GM06990 (cell line): ENCODE measurements at regions not wholly inside any gene's neighbourhood (a gene's known extent, or its start where the extent isn't known, plus 50 kb on each side); places are given as distances from the start of the nearest gene placed in this dataset.
"Not testable (repeated sequence)": the region's sequence is repeated elsewhere in the genome, so short reads cannot be mapped to it uniquely, and the experiment has no call there.

Experiments used
- DNase-seq: peaks from one replicate; pipeline ENCODE4 v3.0.0-alpha.2; 2011; ENCODE audit not compliant: insufficient read length; ENCODE audit errors: extremely low read depth
- H3K27me3 ChIP-seq: replicated peaks from 2 replicates; pipeline ENCODE4 v1.6.0; 2011; ENCODE audit warnings: low read length; ENCODE audit not compliant: control insufficient read depth, insufficient read depth
- H3K36me3 ChIP-seq: 2 replicates; pipeline ENCODE4 v1.5.1; 2011; ENCODE audit warnings: low read length; ENCODE audit not compliant: control insufficient read depth, insufficient read depth
- H3K4me3 ChIP-seq: replicated peaks from 2 replicates; pipeline ENCODE4 v1.5.1; 2011; ENCODE audit warnings: low read depth, mild to moderate bottlenecking, control low read depth, low read length
- TF ChIP-seq, protein P1 (sequence below): IDR thresholded peaks from 2 replicates; pipeline ENCODE4 v1.5.1; 2011; ENCODE audit warnings: low read length, control low read depth, mild to moderate bottlenecking, inconsistent platforms; ENCODE audit not compliant: insufficient read depth, poor library complexity, severe bottlenecking

DNA sequence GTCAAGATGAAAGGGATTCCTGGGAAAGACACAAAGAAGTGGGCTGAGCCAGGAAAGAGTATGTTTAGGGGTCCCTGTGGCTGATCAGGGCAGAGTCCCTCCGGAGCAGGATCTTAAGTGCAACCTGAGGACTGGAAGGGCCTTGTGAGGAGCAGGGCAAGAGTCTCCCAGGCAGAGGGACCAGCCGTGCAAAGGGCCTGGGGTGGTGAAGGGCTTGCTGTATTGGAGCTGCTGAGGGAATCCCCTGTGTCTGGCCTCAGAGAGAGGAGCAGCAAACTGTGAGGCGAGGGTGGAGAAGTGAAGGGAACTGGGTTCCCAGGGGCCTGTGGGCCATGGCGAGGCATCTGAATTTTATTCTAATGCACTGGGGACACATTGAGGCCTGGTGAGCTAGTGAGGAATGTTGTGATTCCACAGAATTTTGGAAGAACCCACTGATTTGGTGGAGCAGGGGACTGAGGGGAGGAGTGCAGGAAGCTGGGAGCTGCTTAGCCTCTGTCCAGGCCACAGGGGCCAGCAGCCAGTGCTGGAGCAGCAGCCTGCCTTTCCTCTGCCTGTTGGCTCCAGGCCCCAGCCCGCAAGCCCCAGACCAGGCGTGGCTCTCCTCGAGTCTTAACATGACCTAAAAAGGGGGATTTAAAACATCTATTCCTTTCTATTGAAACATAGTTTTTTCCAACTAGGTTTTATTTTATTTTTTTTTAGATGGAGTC, 138.4 kb upstream of the IGFBP3 start:
- H3K27me3 ChIP-seq, result no peaks in the 10 kb centered on the region
- TF ChIP-seq, protein P1, sequence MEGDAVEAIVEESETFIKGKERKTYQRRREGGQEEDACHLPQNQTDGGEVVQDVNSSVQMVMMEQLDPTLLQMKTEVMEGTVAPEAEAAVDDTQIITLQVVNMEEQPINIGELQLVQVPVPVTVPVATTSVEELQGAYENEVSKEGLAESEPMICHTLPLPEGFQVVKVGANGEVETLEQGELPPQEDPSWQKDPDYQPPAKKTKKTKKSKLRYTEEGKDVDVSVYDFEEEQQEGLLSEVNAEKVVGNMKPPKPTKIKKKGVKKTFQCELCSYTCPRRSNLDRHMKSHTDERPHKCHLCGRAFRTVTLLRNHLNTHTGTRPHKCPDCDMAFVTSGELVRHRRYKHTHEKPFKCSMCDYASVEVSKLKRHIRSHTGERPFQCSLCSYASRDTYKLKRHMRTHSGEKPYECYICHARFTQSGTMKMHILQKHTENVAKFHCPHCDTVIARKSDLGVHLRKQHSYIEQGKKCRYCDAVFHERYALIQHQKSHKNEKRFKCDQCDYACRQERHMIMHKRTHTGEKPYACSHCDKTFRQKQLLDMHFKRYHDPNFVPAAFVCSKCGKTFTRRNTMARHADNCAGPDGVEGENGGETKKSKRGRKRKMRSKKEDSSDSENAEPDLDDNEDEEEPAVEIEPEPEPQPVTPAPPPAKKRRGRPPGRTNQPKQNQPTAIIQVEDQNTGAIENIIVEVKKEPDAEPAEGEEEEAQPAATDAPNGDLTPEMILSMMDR, result no peak
- DNase-seq, result no peak
- H3K36me3 ChIP-seq, result no peaks in the 10 kb centered on the region
- H3K4me3 ChIP-seq, result no peak overlapping the region

DNA sequence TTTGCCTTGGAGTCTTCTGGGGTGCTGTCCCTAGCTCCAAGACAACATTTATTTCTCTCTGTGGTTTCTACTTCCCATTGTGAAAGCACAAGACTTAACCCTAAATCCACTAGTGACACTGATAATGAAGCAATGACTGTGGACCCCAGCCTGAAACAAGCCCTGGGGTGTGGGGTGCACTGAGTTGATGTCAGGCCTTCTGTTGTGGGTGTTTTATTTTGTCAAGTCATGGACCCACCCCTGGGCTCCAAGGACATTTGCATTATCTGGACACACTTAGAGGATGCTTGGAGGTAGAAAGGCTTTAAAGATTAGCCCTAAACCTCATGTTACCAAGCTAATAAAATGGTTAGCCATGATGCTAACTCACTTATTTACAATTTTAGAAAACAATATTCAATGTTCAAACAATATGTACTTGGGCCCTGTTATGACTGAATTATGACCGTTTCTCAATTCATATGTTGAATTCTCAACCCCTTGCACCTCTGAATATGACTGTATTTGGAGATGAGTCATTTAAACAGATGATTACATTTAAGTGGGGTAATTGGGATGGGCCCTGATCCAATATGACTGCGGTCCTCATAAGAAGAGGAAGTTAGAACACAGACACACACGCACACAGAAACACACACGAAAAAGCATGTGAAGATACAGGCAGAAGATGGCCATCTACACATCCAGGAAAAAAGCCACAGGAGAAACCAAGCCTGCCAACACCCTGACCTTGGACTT, 137.2 kb upstream of the IGFBP3 start:
- TF ChIP-seq, protein P1, result no peak
- Histone ChIP-seq H3K4me3 (no peak overlapping the region), H3K27me3 (no peaks in the 10 kb centered on the region), H3K36me3 (no peaks in the 10 kb centered on the region)
- no peak for DNase-seq

DNA sequence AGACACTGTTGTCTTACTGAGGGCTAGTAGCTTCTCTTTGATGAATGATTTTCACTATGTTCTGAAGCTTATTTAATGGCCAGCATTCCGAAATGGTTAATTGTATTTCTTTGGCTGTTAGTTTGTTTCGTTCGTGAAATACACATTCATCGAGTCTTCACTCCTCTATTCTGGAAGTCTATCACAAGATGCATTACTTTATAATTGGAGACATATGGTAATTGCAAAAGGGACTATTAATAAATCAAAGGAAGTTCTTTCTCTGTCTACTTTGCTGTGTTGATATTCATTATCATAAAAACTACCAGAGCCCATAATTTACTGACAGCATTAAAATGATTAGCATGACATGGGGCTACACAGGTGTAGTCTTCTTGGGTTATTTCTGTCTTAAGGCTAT, 133.8 kb upstream of the IGFBP3 start:
- H3K27me3 ChIP-seq, result no peaks in the 10 kb centered on the region
- no peak overlapping the region for H3K4me3 ChIP-seq
- DNase-seq, result no peak
- TF ChIP-seq, protein P1, result no peak
- no peaks in the 10 kb centered on the region for H3K36me3 ChIP-seq

DNA sequence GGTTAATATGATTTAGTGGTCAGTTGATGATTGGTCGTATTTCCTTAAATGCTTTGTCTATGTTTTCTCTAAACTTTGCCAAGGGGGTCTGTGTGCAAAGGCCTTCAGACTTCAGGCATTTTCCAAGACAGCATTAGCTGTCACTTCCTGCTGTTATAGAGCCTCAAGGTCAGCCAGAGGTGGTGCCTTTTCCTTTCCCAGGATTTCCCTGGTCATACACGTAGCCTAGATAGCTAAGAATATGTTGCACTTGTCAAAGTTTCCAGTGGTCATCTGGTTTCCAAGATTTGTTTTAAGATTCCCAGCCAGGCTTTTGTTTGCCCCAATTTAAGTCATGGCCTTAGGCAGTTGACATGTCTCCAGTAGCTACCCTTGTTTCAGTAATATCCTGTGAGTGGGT, 133.2 kb upstream of the IGFBP3 start:
- Histone ChIP-seq H3K27me3 (no peaks in the 10 kb centered on the region), H3K36me3 (no peaks in the 10 kb centered on the region), H3K4me3 (no peak overlapping the region)
- TF ChIP-seq, protein P1, result no peak
- no peak for DNase-seq

DNA sequence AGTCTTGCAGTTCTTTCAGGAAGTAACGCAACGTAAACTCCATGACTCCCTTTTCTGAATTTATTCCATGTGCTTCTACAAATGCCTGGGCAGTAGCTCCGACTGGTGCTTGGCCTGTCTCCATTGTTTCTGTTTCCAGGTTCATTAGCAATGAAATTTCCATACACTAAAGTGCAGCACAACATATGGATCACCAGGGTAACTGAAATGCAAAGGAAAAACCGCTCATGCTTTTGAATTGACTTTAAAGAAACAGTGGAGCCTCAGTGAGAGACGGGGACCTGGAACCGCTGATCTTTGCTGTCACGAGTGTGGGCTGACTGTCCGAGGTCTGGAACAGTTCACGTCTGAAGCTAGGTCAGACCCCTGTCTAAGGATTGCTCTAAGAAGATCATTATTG, 126.5 kb upstream of the IGFBP3 start:
- Histone ChIP-seq H3K4me3 (no peak overlapping the region), H3K27me3 (no peaks in the 10 kb centered on the region), H3K36me3 (no peaks in the 10 kb centered on the region)
- TF ChIP-seq, protein P1, result no peak
- DNase-seq, result no peak

DNA sequence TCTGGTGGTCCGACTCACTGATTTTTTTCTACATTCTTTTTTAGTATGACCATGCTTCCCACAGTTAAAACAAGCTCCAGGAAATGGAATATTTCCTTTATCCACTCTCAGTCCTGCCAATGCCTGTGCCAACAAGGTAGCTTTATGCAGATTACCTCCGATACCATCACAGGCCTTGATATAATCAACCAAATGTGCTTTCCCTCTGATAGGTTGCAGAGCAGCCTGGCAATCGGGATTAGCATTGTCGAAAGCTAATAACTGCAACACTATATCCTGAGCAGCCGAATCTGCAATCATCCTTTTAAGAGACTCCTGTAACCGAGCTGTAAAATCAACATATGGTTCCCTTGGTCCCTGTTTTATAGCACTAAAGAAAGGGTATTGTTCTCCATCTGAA, 122.3 kb upstream of the IGFBP3 start:
- H3K4me3 ChIP-seq, H3K36me3 ChIP-seq, H3K27me3 ChIP-seq, DNase-seq: not testable (repeated sequence)

DNA sequence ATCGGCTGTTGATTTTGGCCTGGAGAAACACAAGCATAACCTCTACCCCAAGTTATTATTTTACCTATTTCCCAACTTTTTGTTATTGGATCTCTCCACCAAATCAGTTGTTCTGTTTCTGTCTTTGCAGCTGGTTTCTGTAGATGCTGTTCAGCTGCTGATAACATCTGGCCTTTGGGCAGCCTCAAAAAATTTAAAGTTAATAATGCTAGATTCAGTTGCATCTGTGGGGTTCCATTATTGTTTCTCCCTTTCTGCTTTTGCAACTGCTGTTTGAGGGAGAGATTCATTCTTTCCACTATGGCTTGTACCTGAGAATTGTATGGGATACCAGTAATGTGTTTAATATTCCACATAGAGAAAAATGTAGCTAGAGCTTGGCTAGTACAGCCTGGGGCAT, 118.7 kb upstream of the IGFBP3 start:
- H3K27me3 ChIP-seq, DNase-seq, H3K36me3 ChIP-seq, H3K4me3 ChIP-seq: not testable (repeated sequence)
